ENCODE measurements at regions not wholly inside any gene's neighbourhood (a gene's known extent, or its start where the extent isn't known, plus 50 kb on each side); places are given as distances from the start of the nearest gene placed in this dataset.

DNA sequence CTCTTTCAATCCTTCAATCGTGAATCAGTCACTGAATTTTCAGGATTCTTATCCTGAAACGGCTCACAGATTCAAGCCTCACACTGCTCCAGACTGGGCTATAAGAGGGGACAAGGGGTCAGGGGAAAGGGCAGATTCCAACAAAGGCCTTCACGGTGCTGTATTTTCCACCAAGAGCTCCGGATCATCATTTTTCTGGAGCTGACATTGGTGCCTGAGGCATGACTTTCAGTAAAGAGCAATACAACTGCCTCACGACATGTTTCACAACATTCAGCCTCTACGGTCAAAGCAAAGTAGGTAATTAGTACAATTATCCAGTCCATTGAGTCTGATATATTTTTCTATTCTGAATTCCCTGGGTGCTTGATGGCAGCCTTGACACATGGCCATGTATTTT is 185.0 kb upstream of the PRICKLE2 start:
- TF ChIP-seq, protein P1, sequence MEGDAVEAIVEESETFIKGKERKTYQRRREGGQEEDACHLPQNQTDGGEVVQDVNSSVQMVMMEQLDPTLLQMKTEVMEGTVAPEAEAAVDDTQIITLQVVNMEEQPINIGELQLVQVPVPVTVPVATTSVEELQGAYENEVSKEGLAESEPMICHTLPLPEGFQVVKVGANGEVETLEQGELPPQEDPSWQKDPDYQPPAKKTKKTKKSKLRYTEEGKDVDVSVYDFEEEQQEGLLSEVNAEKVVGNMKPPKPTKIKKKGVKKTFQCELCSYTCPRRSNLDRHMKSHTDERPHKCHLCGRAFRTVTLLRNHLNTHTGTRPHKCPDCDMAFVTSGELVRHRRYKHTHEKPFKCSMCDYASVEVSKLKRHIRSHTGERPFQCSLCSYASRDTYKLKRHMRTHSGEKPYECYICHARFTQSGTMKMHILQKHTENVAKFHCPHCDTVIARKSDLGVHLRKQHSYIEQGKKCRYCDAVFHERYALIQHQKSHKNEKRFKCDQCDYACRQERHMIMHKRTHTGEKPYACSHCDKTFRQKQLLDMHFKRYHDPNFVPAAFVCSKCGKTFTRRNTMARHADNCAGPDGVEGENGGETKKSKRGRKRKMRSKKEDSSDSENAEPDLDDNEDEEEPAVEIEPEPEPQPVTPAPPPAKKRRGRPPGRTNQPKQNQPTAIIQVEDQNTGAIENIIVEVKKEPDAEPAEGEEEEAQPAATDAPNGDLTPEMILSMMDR (IDR thresholded peaks at IDR 0.05; ENCODE audit: low read depth, low read length, poor library complexity, severe bottlenecking) = no peak
- TF ChIP-seq EZH2phosphoT487 (IDR thresholded peaks at IDR 0.05; ENCODE audit: borderline replicate concordance, low read length) = no peak
